NT2/D1 (cell line): ENCODE measurements at regions not wholly inside any gene's neighbourhood (a gene's known extent, or its start where the extent isn't known, plus 50 kb on each side); places are given as distances from the start of the nearest gene placed in this dataset.

Experiments used
- DNase-seq: peaks from one replicate; pipeline ENCODE4 v3.0.0-alpha.2; 2011; ENCODE audit warnings: low read depth, low spot score
- H3K27me3 ChIP-seq: 2 replicates; pipeline ENCODE4 v1.6.0; 2011; ENCODE audit warnings: mild to moderate bottlenecking; ENCODE audit not compliant: insufficient read length, insufficient read depth
- H3K36me3 ChIP-seq: 2 replicates; pipeline ENCODE4 v1.6.1; 2011; ENCODE audit warnings: mild to moderate bottlenecking, low read length, mixed read lengths; ENCODE audit not compliant: insufficient read depth, insufficient read length
- H3K4me1 ChIP-seq: 2 replicates; pipeline ENCODE4 v1.5.1; 2011; ENCODE audit not compliant: insufficient read depth, insufficient read length
- H3K4me3 ChIP-seq: 2 replicates; pipeline ENCODE4 v1.5.1; 2011; ENCODE audit warnings: low read depth; ENCODE audit not compliant: insufficient read length
- H3K9ac ChIP-seq: 2 replicates; pipeline ENCODE4 v1.6.0; 2011; ENCODE audit warnings: low read depth; ENCODE audit not compliant: insufficient read length
- H3K9me3 ChIP-seq: 2 replicates; pipeline ENCODE4 v1.5.1; 2011; ENCODE audit warnings: mild to moderate bottlenecking, low read length; ENCODE audit not compliant: insufficient read depth
- SUZ12 ChIP-seq: IDR thresholded peaks from 2 replicates; pipeline ENCODE4 v1.6.1; 2011; ENCODE audit not compliant: insufficient read length, insufficient read depth; ENCODE audit errors: extremely low read depth
- YY1 ChIP-seq: IDR thresholded peaks from 2 replicates; pipeline ENCODE4 v1.6.1; 2011; ENCODE audit not compliant: insufficient read length, insufficient read depth
- ZNF274 ChIP-seq: IDR thresholded peaks from 2 replicates; pipeline ENCODE4 v1.6.1; 2011; ENCODE audit warnings: mild to moderate bottlenecking, low read depth, low read length

- Histone ChIP-seq H3K4me1 (no peaks in the 10 kb centered on the region), H3K9me3 (no peaks in the 10 kb centered on the region), H3K27me3 (no peaks in the 10 kb centered on the region), H3K4me3 (no peak overlapping the region), H3K36me3 (no peaks in the 10 kb centered on the region), H3K9ac (no peak overlapping the region)
- no peak for TF ChIP-seq ZNF274
- TF ChIP-seq YY1 = no peak
- no peak for TF ChIP-seq SUZ12
- no peak for DNase-seq
Measured at GRCh38 chr6:151681433-151682059, 125.9 kb upstream of the ESR1 start.

GRCh38 chr6:151682251-151682650 lies 125.2 kb upstream of the ESR1 start:
- DNase-seq = no peak
- H3K9me3 ChIP-seq = no peaks in the 10 kb centered on the region
- no peak for TF ChIP-seq SUZ12
- TF ChIP-seq ZNF274 = no peak
- TF ChIP-seq YY1 = no peak
- H3K9ac ChIP-seq = no peak overlapping the region
- no peaks in the 10 kb centered on the region for H3K27me3 ChIP-seq
- H3K4me3 ChIP-seq = no peak overlapping the region
- H3K4me1 ChIP-seq = no peaks in the 10 kb centered on the region
- H3K36me3 ChIP-seq = no peaks in the 10 kb centered on the region

GRCh38 chr6:151682922-151683321 lies 124.6 kb upstream of the ESR1 start:
- Histone ChIP-seq H3K9ac (no peak overlapping the region), H3K27me3 (no peaks in the 10 kb centered on the region), H3K4me3 (no peak overlapping the region), H3K4me1 (no peaks in the 10 kb centered on the region), H3K36me3 (no peaks in the 10 kb centered on the region), H3K9me3 (no peaks in the 10 kb centered on the region)
- DNase-seq = no peak
- TF ChIP-seq YY1 = no peak
- no peak for TF ChIP-seq ZNF274
- no peak for TF ChIP-seq SUZ12

GRCh38 chr6:151683381-151683780 lies 124.1 kb upstream of the ESR1 start:
- no peaks in the 10 kb centered on the region for H3K9me3 ChIP-seq
- no peaks in the 10 kb centered on the region for H3K36me3 ChIP-seq
- H3K27me3 ChIP-seq = no peaks in the 10 kb centered on the region
- H3K4me3 ChIP-seq = no peak overlapping the region
- H3K9ac ChIP-seq = no peak overlapping the region
- no peaks in the 10 kb centered on the region for H3K4me1 ChIP-seq
- TF ChIP-seq YY1 (no peak), ZNF274 (no peak), SUZ12 (no peak)
- DNase-seq = no peak

GRCh38 chr6:151689499-151690201 lies 117.8 kb upstream of the ESR1 start:
- TF ChIP-seq ZNF274 = no peak
- no peak for TF ChIP-seq YY1
- TF ChIP-seq SUZ12 = no peak
- Histone ChIP-seq H3K27me3 (no peaks in the 10 kb centered on the region), H3K36me3 (no peaks in the 10 kb centered on the region), H3K9me3 (no peaks in the 10 kb centered on the region), H3K9ac (no peak overlapping the region), H3K4me3 (no peak overlapping the region), H3K4me1 (no peaks in the 10 kb centered on the region)
- no peak for DNase-seq

- no peaks in the 10 kb centered on the region for H3K27me3 ChIP-seq
- H3K36me3 ChIP-seq = no peaks in the 10 kb centered on the region
- TF ChIP-seq ZNF274 (no peak), SUZ12 (no peak), YY1 (no peak)
- H3K4me3 ChIP-seq = no peak overlapping the region
- no peaks in the 10 kb centered on the region for H3K4me1 ChIP-seq
- H3K9ac ChIP-seq = no peak overlapping the region
- no peaks in the 10 kb centered on the region for H3K9me3 ChIP-seq
- DNase-seq = no peak
Measured at GRCh38 chr6:151690303-151690702, 117.2 kb upstream of the ESR1 start.

- H3K4me3 ChIP-seq = no peak overlapping the region
- H3K36me3 ChIP-seq = no peaks in the 10 kb centered on the region
Measured at GRCh38 chr6:151690768-151691562, 116.5 kb upstream of the ESR1 start.

More at GRCh38 chr6:151690768-151691562, 116.5 kb upstream of the ESR1 start:
- DNase-seq = no peak
- H3K4me1 ChIP-seq = no peaks in the 10 kb centered on the region
- H3K27me3 ChIP-seq = no peaks in the 10 kb centered on the region
- H3K9ac ChIP-seq = no peak overlapping the region
- no peaks in the 10 kb centered on the region for H3K9me3 ChIP-seq
- TF ChIP-seq ZNF274 = no peak
- TF ChIP-seq SUZ12 = no peak
- no peak for TF ChIP-seq YY1
